Ascending aorta (tissue), 2 donors: ENCODE measurements at regions not wholly inside any gene's neighbourhood (a gene's known extent, or its start where the extent isn't known, plus 50 kb on each side); places are given as distances from the start of the nearest gene placed in this dataset.

Experiments
- DNase-seq, 2 donors: peaks; one replicate each; pipeline ENCODE4 v3.0.0-alpha.2; 2019; ENCODE audit warnings: low spot score in 2 of 2
- H3K27ac ChIP-seq, 2 donors: fragments of 200-600 bp; sonication (generic); one replicate each; pipeline ENCODE4 v1.5.1; 2016 to 2017; ENCODE audit warnings: mild to moderate bottlenecking in 1 of 2
- H3K27me3 ChIP-seq: fragments of 200-600 bp; sonication (generic); one replicate; pipeline ENCODE4 v1.5.1; 2017
- H3K36me3 ChIP-seq, 2 donors: fragments of 200-600 bp; sonication (generic); one replicate each; pipeline ENCODE4 v1.5.1; 2016
- H3K4me1 ChIP-seq, 2 donors: fragments of 200-600 bp; sonication (generic); one replicate each; pipeline ENCODE4 v1.5.1; 2016 to 2017; ENCODE audit warnings: mild to moderate bottlenecking in 1 of 2
- H3K4me3 ChIP-seq, 2 donors: fragments of 200-600 bp; sonication (generic); one replicate each; pipeline ENCODE4 v1.5.1; 2016 to 2017; ENCODE audit warnings: mild to moderate bottlenecking in 1 of 2
- H3K9me3 ChIP-seq, 2 donors: fragments of 200-600 bp; sonication (generic); one replicate each; pipeline ENCODE4 v1.5.1; 2016
- intact Hi-C: fragments of 100-400 bp; cut with DNase I; formaldehyde crosslinking; loops from one replicate; pipeline ENCODE4 v1.15.1; 2023
- TF ChIP-seq, protein P1 (sequence below), 3 experiments: fragments of 200-600 bp in 2 of 3; fragments of 450-650 bp in 1 of 3; sonication (generic) in 2 of 3; IDR thresholded peaks; one replicate each; pipeline ENCODE4 v1.5.1; 2016 to 2019; ENCODE audit warnings: antibody characterized with exemption in 3 of 3, mild to moderate bottlenecking in 1 of 3, moderate library complexity in 1 of 3

DNA sequence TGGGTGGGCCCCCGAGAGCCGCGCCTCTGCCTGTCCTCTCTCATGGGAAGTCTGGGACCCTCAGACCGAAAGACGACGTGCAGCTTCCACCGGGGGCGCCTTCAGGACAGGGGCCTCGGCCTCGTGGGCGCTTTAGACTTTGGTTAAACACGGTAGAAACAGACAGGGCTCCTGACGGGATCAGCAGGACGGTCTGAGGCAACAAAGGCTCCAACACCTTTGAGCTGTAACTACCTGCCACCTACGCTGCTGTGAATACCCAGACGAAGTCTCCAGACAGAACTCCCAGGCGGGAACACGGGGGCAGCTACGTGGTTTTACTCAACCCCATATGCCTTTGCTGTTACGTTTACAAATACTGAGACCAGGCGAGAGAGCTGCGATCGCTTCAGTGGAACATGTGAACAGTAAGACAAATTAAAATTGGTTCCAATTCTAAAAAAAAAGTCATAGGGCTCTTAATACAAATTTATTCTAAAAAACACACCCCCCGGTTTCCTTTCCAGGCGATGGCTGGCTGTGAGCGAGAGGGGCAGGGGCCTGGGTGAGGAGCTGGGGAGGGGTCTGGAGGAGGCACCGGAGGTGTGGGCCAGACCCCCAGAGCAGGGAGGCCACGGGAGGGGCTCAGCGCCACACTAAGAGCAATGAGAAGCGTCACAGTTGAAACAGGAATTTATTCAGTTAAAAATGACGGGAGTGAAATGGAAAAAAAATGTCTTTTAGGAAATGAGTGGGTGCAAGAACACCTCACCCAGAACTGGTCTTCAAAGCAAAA lies 453.2 kb downstream of the QKI start:
- no peaks in the 10 kb centered on the region for H3K36me3 ChIP-seq
- TF ChIP-seq, protein P1, sequence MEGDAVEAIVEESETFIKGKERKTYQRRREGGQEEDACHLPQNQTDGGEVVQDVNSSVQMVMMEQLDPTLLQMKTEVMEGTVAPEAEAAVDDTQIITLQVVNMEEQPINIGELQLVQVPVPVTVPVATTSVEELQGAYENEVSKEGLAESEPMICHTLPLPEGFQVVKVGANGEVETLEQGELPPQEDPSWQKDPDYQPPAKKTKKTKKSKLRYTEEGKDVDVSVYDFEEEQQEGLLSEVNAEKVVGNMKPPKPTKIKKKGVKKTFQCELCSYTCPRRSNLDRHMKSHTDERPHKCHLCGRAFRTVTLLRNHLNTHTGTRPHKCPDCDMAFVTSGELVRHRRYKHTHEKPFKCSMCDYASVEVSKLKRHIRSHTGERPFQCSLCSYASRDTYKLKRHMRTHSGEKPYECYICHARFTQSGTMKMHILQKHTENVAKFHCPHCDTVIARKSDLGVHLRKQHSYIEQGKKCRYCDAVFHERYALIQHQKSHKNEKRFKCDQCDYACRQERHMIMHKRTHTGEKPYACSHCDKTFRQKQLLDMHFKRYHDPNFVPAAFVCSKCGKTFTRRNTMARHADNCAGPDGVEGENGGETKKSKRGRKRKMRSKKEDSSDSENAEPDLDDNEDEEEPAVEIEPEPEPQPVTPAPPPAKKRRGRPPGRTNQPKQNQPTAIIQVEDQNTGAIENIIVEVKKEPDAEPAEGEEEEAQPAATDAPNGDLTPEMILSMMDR (IDR thresholded peaks at IDR 0.05) = no peak
- no peak overlapping the region for H3K4me3 ChIP-seq
- DNase-seq = no peak
- H3K27me3 ChIP-seq = no peaks in the 10 kb centered on the region
- H3K9me3 ChIP-seq = no peaks in the 10 kb centered on the region
- no peak overlapping the region for H3K27ac ChIP-seq
- no peaks in the 10 kb centered on the region for H3K4me1 ChIP-seq
- intact Hi-C loops = no loop called here

DNA sequence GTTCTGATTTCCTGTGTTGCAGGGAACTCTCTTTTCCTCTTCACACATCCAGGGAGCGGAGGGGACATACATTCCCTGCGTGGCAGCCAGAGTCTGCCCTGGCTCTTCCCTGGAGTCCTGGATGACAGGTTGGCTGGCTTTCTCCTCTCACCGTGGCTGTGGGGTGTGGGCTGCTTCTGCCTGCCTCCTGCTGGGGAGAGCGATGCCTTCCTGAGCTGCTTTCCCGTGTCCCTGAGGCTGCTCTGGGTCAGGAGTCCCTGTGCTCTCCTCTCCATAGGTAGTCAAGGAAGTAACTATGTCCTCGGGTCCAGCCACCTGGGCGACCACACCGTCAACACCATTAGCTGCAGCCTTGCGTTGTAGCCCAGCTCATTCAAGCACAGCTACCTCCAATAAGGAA lies 451.7 kb downstream of the QKI start:
- Histone ChIP-seq H3K4me3 (no peak overlapping the region), H3K9me3 (no peaks in the 10 kb centered on the region), H3K4me1 (no peaks in the 10 kb centered on the region), H3K36me3 (no peaks in the 10 kb centered on the region), H3K27ac (no peak overlapping the region), H3K27me3 (no peaks in the 10 kb centered on the region)
- DNase-seq = no peak
- TF ChIP-seq, protein P1 (IDR thresholded peaks at IDR 0.05) = no peak
- intact Hi-C loops = no loop called here

DNA sequence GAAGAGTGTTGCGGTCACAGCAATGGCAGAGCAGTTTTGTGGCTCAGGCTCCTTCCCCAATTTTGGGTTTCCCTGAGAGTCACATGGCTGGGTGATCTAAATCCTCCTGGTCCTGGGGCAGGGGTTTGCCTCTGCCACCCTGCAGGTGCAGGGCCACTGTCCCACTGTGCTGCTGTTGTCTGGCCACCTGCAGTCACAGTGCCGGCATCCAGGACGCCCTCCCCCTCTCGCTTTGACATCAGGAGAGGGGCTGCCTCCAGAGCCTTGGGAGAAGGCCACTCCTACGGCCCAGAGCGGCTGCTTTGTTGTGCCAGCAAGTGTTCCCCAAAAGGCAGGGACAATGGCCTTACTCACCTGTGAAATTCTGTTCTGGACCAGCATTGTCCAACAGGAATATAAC lies 449.0 kb downstream of the QKI start:
- TF ChIP-seq, protein P1 (IDR thresholded peaks at IDR 0.05) = no peak
- H3K4me1 ChIP-seq = no peaks in the 10 kb centered on the region
- H3K9me3 ChIP-seq = no peaks in the 10 kb centered on the region
- H3K27ac ChIP-seq = no peak overlapping the region
- intact Hi-C loops = no loop called here
- no peak for DNase-seq
- no peak overlapping the region for H3K4me3 ChIP-seq
- H3K27me3 ChIP-seq = no peaks in the 10 kb centered on the region
- H3K36me3 ChIP-seq = no peaks in the 10 kb centered on the region

DNA sequence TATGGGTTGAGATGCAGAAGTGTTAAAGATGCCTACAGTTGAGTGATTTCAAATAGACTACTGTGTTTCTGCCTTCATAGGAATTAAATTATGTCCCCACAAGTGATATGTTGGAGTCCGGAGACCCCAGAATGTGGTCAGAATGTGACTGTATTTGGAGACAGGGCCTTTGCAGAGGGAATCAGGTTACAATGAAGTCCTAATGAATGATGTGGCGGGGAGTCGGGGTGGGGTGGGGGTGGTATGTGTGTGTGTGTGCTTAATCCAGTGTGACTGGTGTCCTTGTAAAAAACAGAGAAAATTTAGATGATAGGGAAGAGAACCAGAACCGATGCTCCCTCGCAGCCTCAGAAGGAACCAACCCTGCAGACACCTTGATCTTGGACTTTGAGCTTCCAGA lies 448.2 kb downstream of the QKI start:
- H3K4me3 ChIP-seq = no peak overlapping the region
- no peak for DNase-seq
- H3K36me3 ChIP-seq = no peaks in the 10 kb centered on the region
- intact Hi-C loops = no loop called here
- no peaks in the 10 kb centered on the region for H3K27me3 ChIP-seq
- no peaks in the 10 kb centered on the region for H3K4me1 ChIP-seq
- no peaks in the 10 kb centered on the region for H3K9me3 ChIP-seq
- TF ChIP-seq, protein P1 (IDR thresholded peaks at IDR 0.05) = no peak
- H3K27ac ChIP-seq = no peak overlapping the region

DNA sequence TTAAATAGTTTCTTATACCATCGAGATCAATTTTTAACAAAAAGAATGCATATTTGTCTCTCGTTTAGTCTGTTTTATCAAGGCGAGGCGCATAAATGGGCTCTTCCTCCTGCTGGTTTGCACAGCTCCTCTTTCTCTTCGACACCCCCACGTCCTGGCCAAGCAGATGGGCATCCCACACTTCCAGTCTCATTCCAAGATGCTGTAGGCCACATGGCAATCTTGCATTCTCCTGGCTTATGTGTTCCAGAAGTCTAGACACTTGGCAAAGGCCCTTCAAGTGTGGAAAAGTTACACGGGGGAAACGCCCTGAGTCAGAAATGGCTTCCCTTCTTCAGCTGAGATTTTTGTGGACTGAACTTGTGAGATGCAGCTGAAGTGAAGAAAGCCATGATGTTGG lies 447.1 kb downstream of the QKI start:
- H3K27ac ChIP-seq = no peak overlapping the region
- TF ChIP-seq, protein P1 (IDR thresholded peaks at IDR 0.05) = no peak
- H3K27me3 ChIP-seq = no peaks in the 10 kb centered on the region
- no peaks in the 10 kb centered on the region for H3K4me1 ChIP-seq
- intact Hi-C loops = no loop called here
- no peak for DNase-seq
- H3K9me3 ChIP-seq = no peaks in the 10 kb centered on the region
- no peaks in the 10 kb centered on the region for H3K36me3 ChIP-seq
- H3K4me3 ChIP-seq = no peak overlapping the region
